PC-9 (cell line): ENCODE measurements at regions not wholly inside any gene's neighbourhood (a gene's known extent, or its start where the extent isn't known, plus 50 kb on each side); places are given as distances from the start of the nearest gene placed in this dataset.

Experiments
- CTCF ChIP-seq: fragments of 200-600 bp; sonication (generic); conservative IDR thresholded peaks from 2 replicates; pipeline ENCODE4 v1.6.1; 2017; ENCODE audit warnings: mixed run types, antibody characterized with exemption, mild to moderate bottlenecking, moderate library complexity
- EZH2 ChIP-seq: fragments of 200-600 bp; sonication (generic); IDR thresholded peaks from 2 replicates; pipeline ENCODE4 v1.8.0; 2017; ENCODE audit warnings: antibody characterized with exemption, low read depth

GRCh38 chr1:164433141-164433817, 125.7 kb upstream of the PBX1 start:
- TF ChIP-seq CTCF (no peak), EZH2 (no peak)
